ENCODE measurements at regions not wholly inside any gene's neighbourhood (a gene's known extent, or its start where the extent isn't known, plus 50 kb on each side); places are given as distances from the start of the nearest gene placed in this dataset.

DNA sequence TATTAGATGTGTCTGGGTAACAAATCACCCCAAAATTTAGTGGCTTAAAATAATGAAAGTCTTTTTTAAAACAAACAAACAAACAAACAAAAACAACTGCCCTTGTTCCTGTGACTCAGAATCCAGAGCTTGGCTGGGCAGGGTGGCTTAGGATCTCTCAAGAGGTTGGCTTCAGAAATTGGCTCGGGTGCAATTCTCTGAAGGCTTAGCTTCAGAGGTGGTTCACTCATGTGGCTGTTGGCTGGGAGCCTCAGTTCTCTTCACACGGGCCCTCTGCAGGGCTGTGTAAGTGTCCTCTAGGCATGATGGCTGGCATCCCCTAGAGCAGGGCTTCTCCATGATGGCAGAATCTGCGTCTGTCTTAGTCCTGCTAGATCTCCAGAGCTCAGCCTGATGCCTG, 179.9 kb upstream of the BCOR start:
- no peak for DNase-seq (ENCODE audit: low read depth)
- in situ Hi-C loops (cut with HindIII; ENCODE audit: low pct_unique_long_range_greater_than_20kb, low sequenced_read_pairs) = no loop called here

DNA sequence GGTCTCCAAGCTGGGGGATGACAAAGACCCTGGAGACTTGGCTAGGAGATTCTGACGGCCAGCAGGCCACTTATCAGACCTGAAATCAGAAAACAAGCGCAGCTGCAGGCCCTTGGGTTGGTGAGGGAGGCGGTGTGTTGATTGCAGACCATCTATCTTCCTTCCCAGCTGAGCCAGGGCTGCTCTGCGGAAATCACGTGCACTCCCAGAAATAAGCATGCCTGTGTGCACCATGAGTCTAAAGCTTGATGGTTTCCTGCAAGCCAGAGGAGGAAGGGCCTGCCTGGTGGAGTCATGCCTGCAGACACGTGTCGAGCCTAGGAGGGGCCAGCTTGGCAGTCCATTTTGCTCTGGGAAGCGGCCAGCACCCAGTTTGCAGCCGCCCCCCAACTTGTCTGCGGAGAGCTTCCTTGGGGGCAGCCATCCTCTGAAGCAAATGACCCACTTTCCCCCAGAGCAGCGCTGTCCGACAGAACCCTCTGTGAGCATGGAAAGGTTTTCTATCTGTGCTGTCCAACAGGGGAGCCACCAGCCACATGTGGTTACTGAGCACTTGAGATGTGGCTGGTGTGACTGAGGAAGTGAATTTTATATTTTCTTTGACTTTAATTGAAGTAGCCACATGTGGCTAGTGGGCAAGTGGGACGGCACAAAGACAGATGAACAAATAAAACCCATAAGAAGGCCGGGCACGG, 175.7 kb upstream of the BCOR start:
- DNase-seq (ENCODE audit: low read depth) = no peak
- in situ Hi-C loops (cut with HindIII; ENCODE audit: low pct_unique_long_range_greater_than_20kb, low sequenced_read_pairs) = no loop called here

DNA sequence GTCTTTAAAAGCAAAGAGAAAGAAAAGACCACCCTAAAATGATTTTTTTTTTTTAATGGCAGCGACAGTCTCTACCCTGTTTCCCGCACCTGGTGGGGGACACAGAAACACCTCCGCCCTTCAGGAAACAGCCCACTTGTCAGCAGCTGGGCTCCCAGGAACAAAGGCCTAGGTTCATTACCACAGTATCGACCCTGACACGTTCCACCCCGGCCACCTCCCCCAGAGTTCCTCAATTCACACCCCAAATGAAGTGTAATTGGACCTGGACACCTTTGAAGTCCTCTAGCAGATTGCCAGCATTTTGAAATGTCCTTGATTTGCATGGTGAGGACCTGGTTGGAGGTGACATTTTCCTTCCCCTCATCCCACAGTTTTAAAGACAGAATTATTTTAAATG, 175.0 kb upstream of the BCOR start:
- in situ Hi-C loops (cut with HindIII; ENCODE audit: low pct_unique_long_range_greater_than_20kb, low sequenced_read_pairs) = no loop called here
- no peak for DNase-seq (ENCODE audit: low read depth)

DNA sequence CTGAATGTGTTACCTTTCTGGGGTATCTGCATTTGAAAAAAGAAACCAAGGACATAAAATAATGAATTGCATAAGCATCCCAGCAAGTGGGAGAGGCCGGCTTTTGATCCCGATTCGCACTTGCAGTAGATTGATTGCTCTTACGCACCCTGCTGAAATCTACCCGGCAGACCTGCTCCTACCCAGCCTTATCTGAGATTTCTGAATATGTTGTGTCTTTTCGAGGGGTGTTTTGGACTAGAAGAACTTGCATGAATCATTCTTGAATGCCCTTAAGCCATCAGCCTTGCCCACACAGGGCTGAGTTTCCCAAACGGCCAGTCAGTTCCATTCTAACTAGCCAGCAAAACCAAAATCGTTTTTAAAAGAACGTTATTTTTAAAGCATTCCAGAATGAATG, 174.4 kb upstream of the BCOR start:
- in situ Hi-C loops (cut with HindIII; ENCODE audit: low pct_unique_long_range_greater_than_20kb, low sequenced_read_pairs) = no loop called here
- DNase-seq (ENCODE audit: low read depth) = no peak

GRCh38 chrX:40268188-40268520, 170.4 kb upstream of the BCOR start:
- no peak for DNase-seq (ENCODE audit: low read depth)
- in situ Hi-C loops (cut with HindIII; ENCODE audit: low pct_unique_long_range_greater_than_20kb, low sequenced_read_pairs) = no loop called here

DNA sequence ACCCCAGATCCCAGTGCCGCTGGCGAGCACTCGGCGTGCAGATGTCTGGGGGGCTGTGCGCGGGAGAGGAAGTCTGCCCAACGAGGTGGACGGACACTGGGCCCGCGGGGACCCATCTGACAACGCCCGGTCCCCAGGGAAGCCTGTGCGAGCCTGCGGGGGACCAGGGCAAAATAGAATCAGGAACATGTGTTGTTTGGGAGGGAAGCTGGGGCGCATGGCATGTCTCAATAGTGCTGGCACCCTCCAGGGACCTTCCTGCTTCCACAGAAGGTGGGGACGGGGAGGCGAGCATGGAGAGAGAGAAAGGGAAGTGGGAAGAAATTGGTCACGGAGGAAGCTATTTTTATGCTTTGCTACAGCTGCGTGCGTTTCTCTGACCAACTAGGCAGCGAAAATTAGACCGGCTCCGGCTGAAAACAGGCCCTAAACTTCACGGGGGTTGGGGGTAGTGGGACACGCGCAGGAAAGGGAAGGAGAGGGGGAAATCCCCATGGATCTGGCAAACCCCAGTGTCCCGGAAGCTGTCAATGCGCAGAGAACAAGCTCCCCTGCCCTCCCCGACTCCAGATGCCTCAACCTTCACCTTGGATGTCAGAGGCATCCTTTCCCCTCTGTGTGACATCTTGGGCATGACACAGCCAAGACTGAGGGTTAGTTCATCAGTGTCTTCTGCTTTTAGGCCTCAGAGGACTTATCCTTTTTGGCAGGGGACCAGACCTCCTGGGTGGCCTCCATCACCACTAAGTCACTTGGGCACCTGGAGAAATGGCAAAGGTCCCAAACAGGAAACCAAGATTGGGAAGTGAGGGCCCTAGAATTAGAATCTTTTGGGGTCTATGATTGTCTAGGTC, 169.8 kb upstream of the BCOR start:
- in situ Hi-C loops (cut with HindIII; ENCODE audit: low pct_unique_long_range_greater_than_20kb, low sequenced_read_pairs) = no loop called here
- DNase-seq (ENCODE audit: low read depth) = no peak

GRCh38 chrX:40266490-40267333, 169.0 kb upstream of the BCOR start:
- peak; percentile 52 for DNase-seq (ENCODE audit: low read depth)

DNA sequence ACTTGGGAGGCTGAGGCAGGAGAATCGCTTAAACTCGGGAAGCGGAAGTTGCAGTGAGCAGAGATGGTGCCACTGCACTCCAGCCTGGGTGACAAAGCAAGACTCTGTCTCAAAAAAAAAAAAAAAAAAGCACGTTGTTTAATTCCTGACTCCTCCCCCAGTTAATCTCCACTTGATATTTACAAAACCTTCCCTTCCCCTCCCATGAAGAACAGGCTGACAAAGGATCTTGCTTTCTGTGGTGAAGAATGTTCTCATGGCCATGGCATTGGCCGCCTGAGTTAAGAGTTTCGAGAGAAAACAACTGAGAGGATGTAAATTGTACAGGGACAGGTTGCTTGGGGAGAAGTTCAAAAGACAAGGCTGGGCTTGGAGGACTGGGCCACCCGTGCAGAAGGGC, 168.2 kb upstream of the BCOR start:
- in situ Hi-C loops (cut with HindIII; ENCODE audit: low pct_unique_long_range_greater_than_20kb, low sequenced_read_pairs) = no loop called here
- no peak for DNase-seq (ENCODE audit: low read depth)

More at GRCh38 chrX:40266490-40267333, 169.0 kb upstream of the BCOR start:
- in situ Hi-C loops (cut with HindIII; ENCODE audit: low pct_unique_long_range_greater_than_20kb, low sequenced_read_pairs) = no loop called here

- in situ Hi-C loops (cut with HindIII; ENCODE audit: low pct_unique_long_range_greater_than_20kb, low sequenced_read_pairs) = no loop called here
Observed at GRCh38 chrX:40263014-40263560, 165.3 kb upstream of the BCOR start.

GRCh38 chrX:40262157-40263013, 164.6 kb upstream of the BCOR start:
- DNase-seq (ENCODE audit: low read depth) = peak; percentile 26
- in situ Hi-C loops (cut with HindIII; ENCODE audit: low pct_unique_long_range_greater_than_20kb, low sequenced_read_pairs) = no loop called here

More at GRCh38 chrX:40263014-40263560, 165.3 kb upstream of the BCOR start:
- no peak for DNase-seq (ENCODE audit: low read depth)

GRCh38 chrX:40261833-40262156, 164.0 kb upstream of the BCOR start:
- no peak for DNase-seq (ENCODE audit: low read depth)
- in situ Hi-C loops (cut with HindIII; ENCODE audit: low pct_unique_long_range_greater_than_20kb, low sequenced_read_pairs) = no loop called here

DNA sequence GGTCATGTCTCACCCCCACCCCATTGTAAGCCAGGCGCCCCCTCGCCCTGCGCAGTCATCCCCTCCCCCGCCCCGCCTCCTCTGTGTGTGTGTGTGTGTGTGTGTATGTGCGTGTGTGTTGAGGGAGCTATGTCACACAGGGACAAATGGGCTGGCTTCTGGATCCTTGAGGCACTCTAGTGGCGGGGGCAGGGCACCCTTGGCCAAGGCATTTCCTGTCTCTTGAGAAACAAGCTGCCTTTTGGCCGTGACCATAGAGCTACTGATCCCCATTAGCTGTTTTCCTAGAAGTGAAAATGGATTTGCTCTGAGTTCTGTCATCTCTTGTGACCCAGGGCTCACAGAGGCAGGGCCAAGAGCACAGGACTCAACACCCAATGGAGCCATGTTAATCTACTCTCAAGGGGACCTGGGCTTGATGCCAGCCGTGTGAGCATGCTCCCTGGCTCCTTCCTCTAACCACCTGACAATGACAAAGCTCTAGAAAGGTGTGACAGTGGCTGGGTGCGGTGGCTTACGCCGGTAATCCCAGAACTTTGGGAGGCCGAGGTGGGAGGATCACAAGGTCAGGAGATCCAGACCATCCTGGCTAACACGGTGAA, 162.5 kb upstream of the BCOR start:
- in situ Hi-C loops (cut with HindIII; ENCODE audit: low pct_unique_long_range_greater_than_20kb, low sequenced_read_pairs) = no loop called here
- no peak for DNase-seq (ENCODE audit: low read depth)

- in situ Hi-C loops (cut with HindIII; ENCODE audit: low pct_unique_long_range_greater_than_20kb, low sequenced_read_pairs) = no loop called here
- no peak for DNase-seq (ENCODE audit: low read depth)
Observed at GRCh38 chrX:40258909-40259308, 161.2 kb upstream of the BCOR start.

GRCh38 chrX:40253771-40254170, 156.0 kb upstream of the BCOR start:
- no peak for DNase-seq (ENCODE audit: low read depth)
- in situ Hi-C loops (cut with HindIII; ENCODE audit: low pct_unique_long_range_greater_than_20kb, low sequenced_read_pairs) = no loop called here

DNA sequence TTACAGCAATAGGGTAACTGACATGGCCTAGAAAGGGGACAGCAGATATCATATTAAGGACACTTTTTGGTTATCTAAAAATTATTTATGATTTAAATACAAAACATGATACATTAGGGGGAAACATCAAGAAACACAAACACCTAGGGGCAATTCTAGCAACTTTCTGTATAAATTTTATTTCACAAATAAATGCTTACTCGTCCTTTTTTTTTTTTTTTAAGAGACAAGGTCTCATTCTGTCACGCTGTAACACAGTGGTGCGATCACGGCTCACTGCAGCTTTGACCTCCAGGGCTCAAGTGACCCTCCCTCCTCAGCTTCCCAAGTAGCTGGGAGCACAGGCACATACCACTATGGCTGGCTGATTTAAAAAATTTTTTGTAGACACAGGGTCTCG, 151.8 kb upstream of the BCOR start:
- DNase-seq (ENCODE audit: low read depth) = no peak
- in situ Hi-C loops (cut with HindIII; ENCODE audit: low pct_unique_long_range_greater_than_20kb, low sequenced_read_pairs) = no loop called here

GRCh38 chrX:40248822-40249221, 151.1 kb upstream of the BCOR start:
- no peak for DNase-seq (ENCODE audit: low read depth)
- in situ Hi-C loops (cut with HindIII; ENCODE audit: low pct_unique_long_range_greater_than_20kb, low sequenced_read_pairs) = no loop called here

DNA sequence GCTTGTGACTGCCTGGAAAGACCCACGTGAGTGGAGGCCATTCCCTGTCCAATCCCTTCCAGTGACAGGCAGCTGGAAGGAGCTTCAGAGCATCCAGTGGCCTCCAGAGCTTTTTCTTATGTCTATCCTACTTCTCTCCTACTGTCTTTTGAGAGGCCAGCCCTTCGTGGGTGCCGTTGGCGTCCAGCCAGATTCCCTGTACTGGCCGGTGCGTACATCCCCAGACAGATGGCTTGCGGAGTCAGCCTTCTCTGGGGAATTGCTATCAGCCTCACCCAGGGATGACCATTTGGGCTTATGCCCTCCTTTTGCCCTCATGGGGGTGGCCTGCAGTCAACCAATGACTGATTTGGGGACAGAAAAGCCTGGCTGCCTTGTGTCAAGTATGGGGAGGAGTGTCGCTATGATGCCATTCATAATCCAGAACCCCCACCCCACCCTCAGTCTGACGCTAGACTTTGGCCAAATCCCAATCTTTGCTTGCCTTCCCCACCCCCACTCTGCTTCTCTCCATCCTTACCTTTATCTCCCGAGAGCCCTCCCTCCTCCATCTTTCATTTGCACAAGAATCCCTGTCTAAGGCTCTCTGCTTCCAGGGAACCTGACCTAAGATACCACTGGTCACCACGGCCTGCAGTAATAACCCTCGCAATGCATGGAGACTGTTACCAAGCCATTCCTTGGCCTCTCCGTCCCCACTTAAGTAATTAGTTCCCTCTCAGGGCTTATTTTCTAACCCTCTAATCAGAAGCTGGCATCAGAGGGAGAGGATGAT, 150.3 kb upstream of the BCOR start:
- in situ Hi-C loops (cut with HindIII; ENCODE audit: low pct_unique_long_range_greater_than_20kb, low sequenced_read_pairs) = no loop called here
- DNase-seq (ENCODE audit: low read depth) = no peak
